Right lobe of liver (tissue), 4 donors: ENCODE measurements at regions not wholly inside any gene's neighbourhood (a gene's known extent, or its start where the extent isn't known, plus 50 kb on each side); places are given as distances from the start of the nearest gene placed in this dataset.

Source experiments
- CTCF ChIP-seq, 4 donors: fragments of 200-600 bp in 3 of 4; fragments of 450-650 bp in 1 of 4; IDR thresholded peaks; one replicate each; pipeline versions ENCODE4 v1.5.1 to v1.8.0; 2016 to 2022; ENCODE audit warnings: antibody characterized with exemption in 4 of 4, mild to moderate bottlenecking in 2 of 4
- POLR2A ChIP-seq: fragments of 450-650 bp; IDR thresholded peaks from one replicate; pipeline ENCODE4 v1.6.1; 2017; ENCODE audit warnings: antibody characterized with exemption, mild to moderate bottlenecking
- donor health status: DM: no; HTN: no; CAD: no.
- donor health status: DM: no; HTN: no; CAD: no.
- donor health status: DM: no; HTN: yes; CAD: no.

- TF ChIP-seq CTCF (IDR thresholded peaks at IDR 0.05) (no peak), POLR2A (no peak)
Measured at GRCh38 chr3:20324664-20325478, 138.9 kb upstream of the SGO1 start.
